ENCODE measurements at regions not wholly inside any gene's neighbourhood (a gene's known extent, or its start where the extent isn't known, plus 50 kb on each side); places are given as distances from the start of the nearest gene placed in this dataset.
A peak's percentile ranks its signal among the peaks of the same experiment; 100 is the strongest.
"Not testable (repeated sequence)": the region's sequence is repeated elsewhere in the genome, so short reads cannot be mapped to it uniquely, and the experiment has no call there.

DNA sequence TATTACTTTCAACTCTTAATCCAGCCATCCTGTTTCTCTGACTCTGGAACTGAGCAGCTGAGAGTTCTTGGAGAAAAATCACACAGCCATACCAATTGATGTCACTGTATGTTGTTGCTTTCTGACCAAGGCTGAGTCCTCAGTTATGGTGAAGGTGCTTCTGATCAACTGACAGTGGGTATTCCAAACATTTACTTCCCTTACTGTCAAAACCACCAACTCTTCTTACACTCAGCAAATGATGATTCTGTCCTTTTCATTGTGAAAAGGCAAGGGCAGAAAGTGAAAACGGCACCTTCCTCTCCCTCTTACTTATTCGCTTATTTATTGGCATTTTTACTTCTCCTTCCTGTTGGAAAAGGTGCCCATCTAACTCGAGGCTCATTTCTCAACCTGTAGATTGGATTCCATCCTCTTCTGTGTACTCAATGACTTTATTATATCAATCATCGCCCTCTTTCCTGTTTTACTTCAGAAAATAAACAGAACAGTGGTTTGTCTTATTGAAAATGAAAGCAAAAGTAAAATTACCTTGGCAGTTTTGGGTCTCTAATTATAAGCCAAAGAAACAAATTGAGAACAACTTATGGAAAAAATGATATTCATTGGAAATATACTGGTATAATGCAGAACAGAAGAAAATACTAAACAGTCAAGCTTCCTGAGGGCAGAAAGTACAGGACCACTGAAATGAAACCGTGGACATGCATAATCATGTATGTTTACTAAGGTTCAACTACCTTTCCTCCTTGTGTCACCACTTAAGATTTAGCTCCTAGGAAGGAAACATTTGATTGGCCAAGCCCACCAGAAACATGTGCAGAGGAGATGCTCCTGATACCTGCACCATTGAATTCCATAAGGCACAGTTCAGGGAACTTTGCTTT is 104.5 kb upstream of the CHD1 start:
- no peak overlapping the region for H3K27ac ChIP-seq
- TF ChIP-seq, protein P1, sequence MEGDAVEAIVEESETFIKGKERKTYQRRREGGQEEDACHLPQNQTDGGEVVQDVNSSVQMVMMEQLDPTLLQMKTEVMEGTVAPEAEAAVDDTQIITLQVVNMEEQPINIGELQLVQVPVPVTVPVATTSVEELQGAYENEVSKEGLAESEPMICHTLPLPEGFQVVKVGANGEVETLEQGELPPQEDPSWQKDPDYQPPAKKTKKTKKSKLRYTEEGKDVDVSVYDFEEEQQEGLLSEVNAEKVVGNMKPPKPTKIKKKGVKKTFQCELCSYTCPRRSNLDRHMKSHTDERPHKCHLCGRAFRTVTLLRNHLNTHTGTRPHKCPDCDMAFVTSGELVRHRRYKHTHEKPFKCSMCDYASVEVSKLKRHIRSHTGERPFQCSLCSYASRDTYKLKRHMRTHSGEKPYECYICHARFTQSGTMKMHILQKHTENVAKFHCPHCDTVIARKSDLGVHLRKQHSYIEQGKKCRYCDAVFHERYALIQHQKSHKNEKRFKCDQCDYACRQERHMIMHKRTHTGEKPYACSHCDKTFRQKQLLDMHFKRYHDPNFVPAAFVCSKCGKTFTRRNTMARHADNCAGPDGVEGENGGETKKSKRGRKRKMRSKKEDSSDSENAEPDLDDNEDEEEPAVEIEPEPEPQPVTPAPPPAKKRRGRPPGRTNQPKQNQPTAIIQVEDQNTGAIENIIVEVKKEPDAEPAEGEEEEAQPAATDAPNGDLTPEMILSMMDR (IDR thresholded peaks at IDR 0.05), result no peak
- no peak for TF ChIP-seq ZFX (IDR thresholded peaks at IDR 0.05; ENCODE audit: borderline replicate concordance)

- H3K27ac ChIP-seq, result no peak overlapping the region
- TF ChIP-seq, protein P1 (IDR thresholded peaks at IDR 0.05), result peak; percentile 78
- no peak for TF ChIP-seq ZFX (IDR thresholded peaks at IDR 0.05; ENCODE audit: borderline replicate concordance)
These were observed 103.6 kb upstream of the CHD1 start for GRCh38 chr5:99032234-99033013.

DNA sequence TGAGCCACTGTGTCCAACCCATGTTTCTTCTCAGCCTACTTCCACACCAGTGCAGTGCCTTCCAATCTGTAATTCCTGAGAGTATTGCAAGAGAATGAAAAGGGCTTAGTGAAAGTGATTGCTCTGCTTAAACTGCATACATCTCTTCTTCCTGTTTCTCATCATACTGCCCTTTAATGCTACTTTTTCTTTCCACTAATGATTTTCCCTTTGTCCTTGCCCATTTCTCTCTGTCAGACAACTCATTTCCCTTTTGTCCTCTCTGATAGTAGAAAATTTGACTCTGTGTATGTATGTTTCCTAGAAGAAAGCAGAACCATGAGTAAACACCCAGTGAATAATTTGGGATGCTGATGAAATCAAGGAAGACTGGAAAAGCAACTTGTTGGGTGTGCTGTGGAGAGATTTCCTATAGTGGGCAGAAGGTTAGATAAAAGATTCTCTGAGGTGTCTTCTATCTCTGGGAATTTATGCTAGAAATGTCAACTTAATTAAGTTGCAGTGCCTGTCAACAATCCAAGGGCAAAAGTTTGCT is 102.2 kb upstream of the CHD1 start:
- no peak overlapping the region for H3K27ac ChIP-seq
- TF ChIP-seq, protein P1 (IDR thresholded peaks at IDR 0.05), result no peak
- TF ChIP-seq ZFX (IDR thresholded peaks at IDR 0.05; ENCODE audit: borderline replicate concordance), result no peak

GRCh38 chr5:99029172-99029571 is 100.4 kb upstream of the CHD1 start:
- no peak for TF ChIP-seq ZFX (IDR thresholded peaks at IDR 0.05; ENCODE audit: borderline replicate concordance)
- TF ChIP-seq, protein P1 (IDR thresholded peaks at IDR 0.05), result no peak
- H3K27ac ChIP-seq, result no peak overlapping the region

DNA sequence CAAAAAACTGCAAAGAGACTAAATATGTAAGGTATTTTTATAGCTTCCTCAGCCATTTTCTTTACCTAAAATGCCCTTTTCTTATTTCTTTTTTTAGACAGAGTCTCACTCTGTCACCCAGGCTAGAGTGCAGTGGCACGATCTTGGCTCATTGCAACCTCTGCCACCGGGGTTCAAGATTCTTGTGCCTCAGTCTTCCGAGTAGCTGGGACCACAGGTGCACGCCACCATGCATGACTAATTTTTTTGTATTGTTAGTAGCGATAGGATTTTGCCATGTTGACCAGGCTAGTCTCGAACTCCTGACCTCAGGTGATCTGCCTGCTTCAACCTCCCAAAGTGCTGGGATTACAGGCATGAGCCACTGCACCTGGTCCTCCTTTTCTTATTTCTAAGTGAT is 99.4 kb upstream of the CHD1 start:
- H3K27ac ChIP-seq, result not testable (repeated sequence)

GRCh38 chr5:99025298-99026045 is 96.7 kb upstream of the CHD1 start:
- peak overlapping the region; percentile 60 for H3K27ac ChIP-seq
- TF ChIP-seq, protein P1 (IDR thresholded peaks at IDR 0.05), result no peak
- no peak for TF ChIP-seq ZFX (IDR thresholded peaks at IDR 0.05; ENCODE audit: borderline replicate concordance)

GRCh38 chr5:99023330-99023729 is 94.5 kb upstream of the CHD1 start:
- H3K27ac ChIP-seq, result no peak overlapping the region
- TF ChIP-seq, protein P1 (IDR thresholded peaks at IDR 0.05), result no peak
- no peak for TF ChIP-seq ZFX (IDR thresholded peaks at IDR 0.05; ENCODE audit: borderline replicate concordance)
